ENCODE measurements at regions not wholly inside any gene's neighbourhood (a gene's known extent, or its start where the extent isn't known, plus 50 kb on each side); places are given as distances from the start of the nearest gene placed in this dataset.

- TF ChIP-seq CTCF (IDR thresholded peaks at IDR 0.05) (no peak), POLR2A (IDR thresholded peaks at IDR 0.05) (no peak)
Observed at GRCh38 chr11:70804139-70804837, 406.0 kb downstream of the CTTN start.
